CD4-positive, alpha-beta T cell (primary cell): ENCODE measurements at regions not wholly inside any gene's neighbourhood (a gene's known extent, or its start where the extent isn't known, plus 50 kb on each side); places are given as distances from the start of the nearest gene placed in this dataset.

Experiments
- ATAC-seq: fragments of 200-7000 bp; cut with Tn5 transposase; one replicate; pipeline ENCODE4 v1.10.0; 2022; ENCODE audit warnings: mild to moderate bottlenecking; ENCODE audit not compliant: poor library complexity
- CTCF ChIA-PET: fragments of 350-600 bp; sonication (Branson Sonifier 250); formaldehyde crosslinking; loops from one replicate; lab custom pipeline; 2021; ENCODE audit warnings: antibody characterized with exemption, inconsistent platforms; lab: Charles Lee
- POLR2A ChIA-PET: fragments of 350-600 bp; sonication (Branson Sonifier 250); formaldehyde crosslinking; loops from one replicate; lab custom pipeline; 2021; ENCODE audit warnings: antibody characterized with exemption, inconsistent platforms; lab: Charles Lee
- DNase-seq, 14 experiments: peaks; one replicate each; pipeline ENCODE4 v3.0.0-alpha.2; 2013 to 2020; ENCODE audit warnings: mixed read lengths in 2 of 14
- H3K27ac ChIP-seq, 2 donors: one replicate each; pipeline versions ENCODE4 v1.5.1 to v1.7.0; 2013; ENCODE audit warnings: low read length in 2 of 2, low read depth in 1 of 2, mild to moderate bottlenecking in 1 of 2
- H3K27me3 ChIP-seq, 2 experiments: 1 replicate in 1 of 2; 2 replicates in 1 of 2; pipeline versions ENCODE4 v1.6.1 to v1.7.0; 2013; ENCODE audit warnings: low read length in 2 of 2, control low read depth in 1 of 2, mild to moderate bottlenecking in 1 of 2, moderate library complexity in 1 of 2; ENCODE audit not compliant: insufficient read depth in 2 of 2, control insufficient read depth in 1 of 2
- H3K36me3 ChIP-seq: one replicate; pipeline ENCODE4 v1.6.1; 2013; ENCODE audit warnings: low read length, control low read depth; ENCODE audit not compliant: insufficient read depth
- H3K4me1 ChIP-seq: one replicate; pipeline ENCODE4 v1.6.1; 2013; ENCODE audit warnings: low read length, control low read depth; ENCODE audit not compliant: insufficient read depth
- H3K4me3 ChIP-seq: one replicate; pipeline ENCODE4 v1.5.1; 2013; ENCODE audit warnings: mild to moderate bottlenecking, low read length, moderate library complexity
- H3K9me3 ChIP-seq, 2 experiments: 1 replicate in 1 of 2; 2 replicates in 1 of 2; pipeline versions ENCODE4 v1.6.1 to v1.7.0; 2013; ENCODE audit warnings: low read length in 2 of 2, mild to moderate bottlenecking in 2 of 2, control low read depth in 1 of 2, moderate library complexity in 1 of 2; ENCODE audit not compliant: control insufficient read depth in 1 of 2, insufficient read depth in 1 of 2
- H3K27ac Mint-ChIP-seq: one replicate; pipeline ENCODE4 v1.8.0; 2020; ENCODE audit warnings: mixed read lengths
- H3K27me3 Mint-ChIP-seq: one replicate; pipeline ENCODE4 v1.8.0; 2021; ENCODE audit warnings: mixed read lengths
- H3K36me3 Mint-ChIP-seq: one replicate; pipeline ENCODE4 v1.8.0; 2021; ENCODE audit warnings: low read depth, mixed read lengths
- H3K4me1 Mint-ChIP-seq: one replicate; pipeline ENCODE4 v1.8.0; 2021; ENCODE audit warnings: low read depth, mixed read lengths
- H3K4me3 Mint-ChIP-seq: one replicate; pipeline ENCODE4 v1.8.0; 2020; ENCODE audit warnings: mild to moderate bottlenecking, mixed read lengths
- H3K9me3 Mint-ChIP-seq: one replicate; pipeline ENCODE4 v1.8.0; 2020; ENCODE audit warnings: mixed read lengths
- intact Hi-C, 2 experiments: fragments of 100-400 bp; cut with DNase I in 1 of 2; cut with micrococcal nuclease in 1 of 2; formaldehyde crosslinking; loops; one replicate each; pipeline versions ENCODE4 v1.15.1 to v1.9.0; 2023 to 2025; cut with DNase I, micrococcal nuclease
- TF ChIP-seq, protein P1 (sequence below): fragments of 200-600 bp; IDR thresholded peaks from one replicate; pipeline ENCODE4 v1.8.0; 2022; ENCODE audit warnings: antibody characterized with exemption, mild to moderate bottlenecking

DNA sequence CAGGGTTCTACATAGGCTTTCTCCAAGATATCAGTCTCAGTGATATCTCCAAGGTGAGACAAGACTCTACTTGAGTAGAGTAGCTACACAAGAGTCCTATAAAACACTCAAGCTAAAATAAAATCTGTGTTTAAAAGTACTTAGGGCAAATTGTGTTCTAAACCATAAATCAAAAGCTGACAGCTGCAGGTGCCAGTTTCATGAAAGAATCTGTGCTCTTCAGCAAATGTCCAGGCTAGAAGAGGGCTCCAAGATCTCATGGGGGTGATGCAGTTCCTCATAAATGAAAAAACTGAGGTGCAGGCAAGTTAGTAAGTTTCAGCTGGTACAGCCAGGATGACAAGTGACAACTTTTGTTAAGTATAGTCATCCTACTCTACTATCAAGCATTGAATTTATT lies 142.8 kb upstream of the TNPO1 start:
- no peaks in the 10 kb centered on the region for H3K36me3 Mint-ChIP-seq
- H3K27ac Mint-ChIP-seq, result no peak overlapping the region
- H3K27me3 ChIP-seq, result no peaks in the 10 kb centered on the region
- peaks cover 0 to 3% of the 10 kb centered on the region in 2 experiments for H3K9me3 ChIP-seq
- no peak for ATAC-seq
- H3K4me3 ChIP-seq, result no peak overlapping the region
- H3K4me1 ChIP-seq, result no peaks in the 10 kb centered on the region
- DNase-seq, result no peak
- H3K27ac ChIP-seq, result no peak overlapping the region
- CTCF ChIA-PET, result no interaction called here
- TF ChIP-seq, protein P1, sequence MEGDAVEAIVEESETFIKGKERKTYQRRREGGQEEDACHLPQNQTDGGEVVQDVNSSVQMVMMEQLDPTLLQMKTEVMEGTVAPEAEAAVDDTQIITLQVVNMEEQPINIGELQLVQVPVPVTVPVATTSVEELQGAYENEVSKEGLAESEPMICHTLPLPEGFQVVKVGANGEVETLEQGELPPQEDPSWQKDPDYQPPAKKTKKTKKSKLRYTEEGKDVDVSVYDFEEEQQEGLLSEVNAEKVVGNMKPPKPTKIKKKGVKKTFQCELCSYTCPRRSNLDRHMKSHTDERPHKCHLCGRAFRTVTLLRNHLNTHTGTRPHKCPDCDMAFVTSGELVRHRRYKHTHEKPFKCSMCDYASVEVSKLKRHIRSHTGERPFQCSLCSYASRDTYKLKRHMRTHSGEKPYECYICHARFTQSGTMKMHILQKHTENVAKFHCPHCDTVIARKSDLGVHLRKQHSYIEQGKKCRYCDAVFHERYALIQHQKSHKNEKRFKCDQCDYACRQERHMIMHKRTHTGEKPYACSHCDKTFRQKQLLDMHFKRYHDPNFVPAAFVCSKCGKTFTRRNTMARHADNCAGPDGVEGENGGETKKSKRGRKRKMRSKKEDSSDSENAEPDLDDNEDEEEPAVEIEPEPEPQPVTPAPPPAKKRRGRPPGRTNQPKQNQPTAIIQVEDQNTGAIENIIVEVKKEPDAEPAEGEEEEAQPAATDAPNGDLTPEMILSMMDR, result no peak
- intact Hi-C loops, result no loop called here
- peaks cover 2% of the 10 kb centered on the region for H3K9me3 Mint-ChIP-seq
- POLR2A ChIA-PET, result no interaction called here
- H3K36me3 ChIP-seq, result no peaks in the 10 kb centered on the region
- H3K4me1 Mint-ChIP-seq, result no peaks in the 10 kb centered on the region
- no peak overlapping the region for H3K4me3 Mint-ChIP-seq
- peaks cover under 1% of the 10 kb centered on the region for H3K27me3 Mint-ChIP-seq

DNA sequence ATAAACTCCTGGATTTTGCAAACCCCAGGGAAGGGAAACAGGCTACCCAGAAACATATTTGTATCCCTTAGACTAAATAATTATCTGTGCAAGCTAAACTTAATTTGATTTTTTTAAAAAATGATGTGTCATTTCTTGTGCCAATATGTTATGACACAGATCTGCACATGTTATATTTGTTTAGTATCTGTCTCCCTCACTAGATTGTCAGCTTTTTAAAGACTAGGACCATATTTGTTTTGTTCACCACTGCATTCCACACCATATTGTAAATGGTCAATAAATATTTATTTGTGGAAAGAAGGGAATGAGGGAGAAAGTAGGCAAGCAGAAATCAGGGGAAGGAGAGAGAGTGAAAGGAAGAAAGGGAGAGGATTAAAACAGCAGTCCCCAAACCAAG lies 143.3 kb upstream of the TNPO1 start:
- Histone ChIP-seq H3K27ac (no peak overlapping the region), H3K4me3 (no peak overlapping the region), H3K9me3 (peaks cover 0 to 3% of the 10 kb centered on the region in 2 experiments), H3K36me3 (no peaks in the 10 kb centered on the region), H3K4me1 (no peaks in the 10 kb centered on the region), H3K27me3 (no peaks in the 10 kb centered on the region)
- Mint-ChIP-seq H3K9me3 (peaks cover 2% of the 10 kb centered on the region), H3K4me1 (no peaks in the 10 kb centered on the region), H3K36me3 (no peaks in the 10 kb centered on the region), H3K27me3 (no peaks in the 10 kb centered on the region), H3K4me3 (no peak overlapping the region), H3K27ac (no peak overlapping the region)
- ChIA-PET POLR2A (no interaction called here), CTCF (no interaction called here)
- intact Hi-C loops, result no loop called here
- DNase-seq (no peak), ATAC-seq (no peak)
- TF ChIP-seq, protein P1, result no peak

DNA sequence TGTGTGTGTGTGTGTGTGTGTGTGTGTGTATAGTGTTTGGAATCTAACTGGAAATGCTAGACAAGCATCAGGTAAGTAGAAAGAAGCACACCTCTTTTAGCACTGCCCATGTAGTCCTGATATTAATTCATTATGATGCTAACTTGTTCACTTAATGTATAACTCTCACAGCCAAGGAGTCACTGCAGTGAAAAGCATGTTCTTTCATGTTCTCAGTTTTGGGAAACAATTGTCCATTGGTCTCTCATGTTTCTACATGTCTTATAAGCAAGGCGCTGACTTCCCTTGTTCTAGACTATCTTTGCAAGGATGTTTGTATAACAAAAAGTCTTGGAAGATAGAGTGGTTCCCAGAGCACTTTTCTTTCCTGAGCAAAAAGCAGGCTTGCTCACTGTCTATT lies 148.8 kb upstream of the TNPO1 start:
- Mint-ChIP-seq H3K36me3 (no peaks in the 10 kb centered on the region), H3K27me3 (peaks cover 5% of the 10 kb centered on the region), H3K27ac (no peak overlapping the region), H3K9me3 (no peaks in the 10 kb centered on the region), H3K4me1 (no peaks in the 10 kb centered on the region), H3K4me3 (no peak overlapping the region)
- ATAC-seq (no peak), DNase-seq (no peak)
- no peaks in the 10 kb centered on the region for H3K4me1 ChIP-seq
- no peak overlapping the region for H3K4me3 ChIP-seq
- ChIA-PET POLR2A (no interaction called here), CTCF (no interaction called here)
- no peaks in the 10 kb centered on the region for H3K36me3 ChIP-seq
- no peak overlapping the region for H3K27ac ChIP-seq
- intact Hi-C loops, result no loop called here
- no peaks in the 10 kb centered on the region for H3K9me3 ChIP-seq
- H3K27me3 ChIP-seq, result peaks cover 0 to 3% of the 10 kb centered on the region in 2 experiments
- TF ChIP-seq, protein P1, result no peak
